Superior temporal gyrus (tissue), 1 donor: ENCODE measurements at regions not wholly inside any gene's neighbourhood (a gene's known extent, or its start where the extent isn't known, plus 50 kb on each side); places are given as distances from the start of the nearest gene placed in this dataset.
A peak's percentile ranks its signal among the peaks of the same experiment; 100 is the strongest.

ENCODE experiments used
- DNase-seq: peaks from one replicate; pipeline ENCODE4 v3.0.0-alpha.2; 2016; ENCODE audit errors: extremely low spot score

DNA sequence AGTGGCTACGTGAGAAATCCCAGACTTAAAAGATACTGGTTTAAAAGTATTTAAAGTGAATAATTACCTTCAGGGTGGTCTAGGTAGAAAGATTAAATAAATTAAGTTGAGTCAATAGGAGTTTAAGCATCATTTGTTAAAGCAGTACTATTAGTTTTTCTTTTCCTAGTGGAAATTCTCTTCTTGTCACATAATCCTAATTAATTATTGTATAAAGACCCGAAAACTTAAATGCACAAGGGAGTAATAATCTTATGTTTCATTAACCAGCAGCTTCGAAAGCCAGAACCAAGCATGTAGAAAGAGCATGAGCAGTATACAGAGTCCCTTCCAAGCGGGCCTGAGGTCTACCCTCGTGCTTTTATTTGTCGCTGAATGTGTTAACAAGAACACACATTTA lies 90.2 kb upstream of the SKOR2 start:
- no peak for DNase-seq

DNA sequence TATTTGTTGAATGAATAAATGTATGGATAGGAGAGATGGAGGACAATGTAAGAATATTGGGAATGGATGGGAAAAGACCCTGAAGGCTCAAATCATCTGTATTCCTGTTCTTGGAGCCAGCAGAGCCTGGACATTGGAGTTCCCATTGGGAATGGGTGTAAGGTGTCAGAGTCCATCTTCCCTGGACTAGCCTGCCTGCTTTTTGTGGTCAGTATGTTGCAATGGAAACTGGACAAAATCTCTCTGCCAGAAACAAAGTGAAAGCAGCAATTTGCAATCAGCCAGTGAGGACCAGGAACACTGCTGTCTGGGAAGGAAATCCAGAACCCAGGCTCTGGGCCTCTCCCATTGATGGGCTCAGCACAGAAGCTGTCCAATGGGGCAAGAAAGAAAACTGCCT lies 83.5 kb upstream of the SKOR2 start:
- no peak for DNase-seq

DNA sequence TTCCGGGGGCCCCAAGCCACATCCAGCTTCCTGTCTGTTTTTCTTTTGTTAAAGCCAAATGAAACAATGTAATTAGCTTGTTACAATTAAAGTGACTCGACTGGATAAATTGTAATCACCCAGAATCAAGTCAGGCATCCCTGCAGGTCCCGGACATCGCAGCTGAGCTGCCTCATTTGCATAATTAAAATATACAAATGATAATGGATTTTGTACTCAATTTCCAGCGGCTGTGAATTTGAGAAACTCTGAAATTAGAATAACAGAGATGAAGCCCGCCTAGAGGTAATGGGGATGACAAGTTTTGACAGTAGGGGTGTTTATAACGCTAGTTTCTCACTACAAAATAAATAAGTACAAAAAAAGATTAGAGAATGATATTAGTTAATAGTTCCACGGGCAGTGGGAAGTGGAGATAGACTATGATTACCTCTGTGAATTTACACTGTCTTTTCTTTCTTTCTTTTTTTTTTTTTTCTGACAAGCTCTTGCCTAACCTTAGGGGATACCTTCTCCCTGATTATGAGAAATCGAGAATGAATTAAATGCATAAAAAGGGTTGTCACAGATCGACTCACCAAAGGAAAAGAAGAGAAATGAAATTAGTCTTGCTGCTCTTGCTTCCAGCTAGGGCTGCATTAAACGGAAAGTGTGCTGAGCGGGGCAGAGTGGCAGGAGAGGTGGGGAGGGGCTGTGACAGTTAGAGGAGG lies 82.6 kb upstream of the SKOR2 start:
- no peak for DNase-seq

DNA sequence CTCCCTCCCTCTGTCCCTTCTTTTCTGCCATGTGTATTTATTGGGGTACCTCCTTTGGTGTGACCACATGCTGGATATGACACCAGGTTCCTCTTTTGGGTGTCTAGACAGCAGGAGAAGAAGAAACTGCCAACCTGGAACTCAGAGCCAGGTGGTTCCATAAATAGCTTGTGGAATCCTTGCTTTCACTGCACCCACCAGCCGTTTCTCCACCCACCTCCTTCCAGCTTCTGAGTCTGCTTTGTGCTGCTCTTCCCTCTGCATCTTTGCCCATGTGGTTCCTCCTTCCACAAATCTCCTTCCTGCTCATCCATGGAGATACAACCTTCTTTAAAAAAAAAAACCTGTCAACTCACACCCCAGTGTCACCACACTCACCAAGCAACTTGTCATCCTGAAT lies 80.2 kb upstream of the SKOR2 start:
- DNase-seq: no peak

DNA sequence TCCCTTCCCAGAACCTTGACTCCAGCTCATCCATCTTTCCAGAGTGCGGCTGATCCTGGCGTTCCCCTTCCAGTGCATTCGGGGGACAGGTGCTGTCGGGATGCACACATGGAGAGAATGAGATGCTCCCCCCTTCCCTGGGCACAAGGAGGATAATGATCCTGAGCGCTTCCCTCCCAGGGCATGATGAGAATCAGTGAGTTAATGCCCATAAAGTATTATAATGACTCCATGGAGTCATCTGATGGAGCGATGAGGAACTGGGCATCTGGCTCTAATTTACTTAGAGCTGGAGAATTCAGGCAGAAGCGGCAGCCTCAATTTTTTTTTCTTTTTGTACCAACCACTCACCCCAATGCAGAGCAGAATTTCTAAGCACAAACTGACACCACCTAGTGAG lies 79.6 kb upstream of the SKOR2 start:
- DNase-seq: no peak

DNA sequence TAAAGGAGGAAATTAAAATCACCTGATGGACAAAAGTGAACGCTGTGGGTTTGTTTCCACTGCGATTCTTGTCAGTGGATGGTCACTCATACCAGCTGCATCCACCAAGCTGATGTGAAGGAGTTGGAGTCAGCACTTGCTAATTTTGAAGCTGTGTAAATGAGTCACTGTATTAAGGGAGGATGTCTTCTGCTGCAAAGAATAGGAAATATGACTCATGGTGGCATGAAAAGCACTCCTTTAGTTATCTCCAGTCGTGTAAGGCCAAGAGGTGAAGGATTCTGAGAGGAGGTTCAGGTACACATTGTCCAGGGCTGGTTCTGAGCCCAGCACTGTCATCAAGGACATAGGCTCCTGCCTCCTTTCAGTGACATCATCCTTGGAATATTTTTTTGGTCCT lies 71.7 kb upstream of the SKOR2 start:
- peak; percentile 27 for DNase-seq

DNA sequence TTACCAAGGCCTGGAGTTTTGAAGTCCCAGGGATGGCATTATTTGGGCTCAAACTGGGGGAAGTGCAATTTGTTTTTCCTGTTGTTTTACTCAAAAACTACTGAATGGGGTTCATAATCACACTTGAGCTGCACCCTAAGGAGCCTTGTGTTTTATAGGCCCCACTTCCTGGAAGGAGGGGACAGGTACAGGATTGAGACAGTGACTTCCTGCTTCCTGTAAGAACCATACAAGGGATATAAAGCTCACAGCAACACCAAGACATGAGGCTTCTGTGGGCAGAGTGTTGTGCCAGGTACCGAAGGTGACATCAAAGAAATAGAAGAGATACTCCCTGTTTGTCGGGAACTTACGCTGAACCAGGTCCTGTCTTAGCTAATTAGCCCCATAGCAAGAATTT lies 70.4 kb upstream of the SKOR2 start:
- no peak for DNase-seq

DNA sequence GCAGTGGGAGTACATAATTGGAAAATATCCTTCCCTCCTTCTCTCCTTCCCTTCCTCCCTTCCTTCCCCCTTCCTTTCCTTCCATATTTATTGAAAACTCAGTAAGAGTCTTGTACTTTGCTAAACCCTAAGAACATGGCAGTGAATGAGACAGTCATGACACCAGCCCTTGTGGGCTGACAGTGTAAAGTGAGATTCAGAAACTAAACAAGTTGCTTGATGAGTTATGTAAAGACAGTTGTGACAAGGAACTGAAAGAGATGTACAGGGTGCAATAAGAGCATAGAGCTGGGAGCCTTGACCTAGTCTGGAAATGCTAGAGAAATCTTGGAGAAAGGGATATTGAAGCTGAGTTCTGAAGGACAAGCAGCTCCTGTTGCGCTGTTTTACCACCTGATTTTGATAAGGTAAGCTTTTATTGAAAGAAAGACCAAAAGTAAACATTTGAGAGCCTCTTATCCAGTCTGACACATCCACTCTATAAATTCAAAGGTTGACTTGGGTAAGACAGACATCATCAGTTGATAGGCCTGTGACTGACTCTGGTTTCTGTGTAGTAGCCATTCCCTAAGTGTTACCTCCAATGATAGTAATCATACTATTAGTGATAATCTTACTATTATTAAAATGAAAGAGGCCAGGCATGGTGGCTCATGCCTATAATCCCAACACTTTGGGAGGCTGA lies 66.5 kb upstream of the SKOR2 start:
- no peak for DNase-seq

DNA sequence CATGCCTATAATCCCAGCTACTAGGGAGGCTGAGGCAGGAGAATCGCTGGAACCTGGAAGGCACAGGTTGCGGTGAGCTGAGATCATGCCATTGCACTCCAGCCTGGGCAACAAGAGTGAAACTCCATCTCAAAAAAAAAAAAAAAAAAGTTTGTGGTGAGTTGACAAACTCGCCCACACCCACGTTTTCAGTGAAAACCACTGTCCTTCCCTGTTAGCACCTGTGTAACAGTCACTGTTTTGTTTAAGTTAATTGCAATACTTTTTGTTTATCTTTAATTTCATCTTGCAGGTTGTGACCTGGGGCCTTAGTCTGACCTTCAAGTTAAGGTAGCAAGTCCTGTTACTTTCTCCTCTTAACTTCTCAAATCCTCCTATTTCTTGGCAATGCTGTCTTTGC lies 65.5 kb upstream of the SKOR2 start:
- no peak for DNase-seq

DNA sequence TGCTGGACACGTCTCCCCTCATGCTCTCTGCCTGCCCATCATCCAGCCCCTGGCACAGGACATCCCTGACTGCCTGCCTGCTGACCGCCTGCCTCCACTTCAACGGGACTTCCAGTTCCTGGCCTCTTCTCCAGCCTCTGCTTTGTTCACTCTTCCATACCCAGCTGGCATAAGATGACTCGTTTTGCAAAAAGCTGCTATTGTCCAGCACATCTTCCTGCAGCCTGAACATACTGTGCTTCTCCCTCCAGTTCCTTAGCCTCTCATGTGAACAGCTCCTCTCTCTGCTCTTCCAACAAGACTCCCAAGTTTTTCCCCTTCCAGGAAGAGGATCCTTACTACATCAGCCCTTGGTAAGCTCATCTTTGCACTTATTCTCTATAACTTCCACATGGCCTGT lies 62.4 kb upstream of the SKOR2 start:
- DNase-seq: peak; percentile 10

DNA sequence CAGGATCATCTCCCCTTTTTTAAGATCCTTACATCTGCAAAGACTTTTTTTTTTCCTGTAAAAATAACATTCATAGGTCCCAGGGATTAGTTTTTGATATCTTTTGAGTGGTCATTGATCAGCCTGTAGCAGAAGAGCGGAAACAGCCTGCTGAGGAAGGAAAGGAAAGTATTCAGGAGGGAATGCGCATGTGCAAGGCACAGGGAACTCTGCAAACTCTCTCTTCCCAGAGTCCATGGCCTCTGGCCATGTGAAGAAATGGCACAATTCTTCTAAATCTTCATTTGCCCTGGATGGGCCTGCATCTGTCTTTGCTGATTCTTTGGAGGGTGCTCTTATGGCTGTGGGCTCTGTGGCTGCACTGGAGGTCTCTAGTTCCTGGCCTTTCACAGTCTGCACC lies 60.1 kb upstream of the SKOR2 start:
- DNase-seq: no peak
